K562 (cell line): ENCODE measurements at regions not wholly inside any gene's neighbourhood (a gene's known extent, or its start where the extent isn't known, plus 50 kb on each side); places are given as distances from the start of the nearest gene placed in this dataset.
A peak's percentile ranks its signal among the peaks of the same experiment; 100 is the strongest.

ENCODE experiments used
- ATAC-seq: fragments of 200-7000 bp; cut with Tn5 transposase; 3 replicates; pipeline ENCODE4 v1.9.1; 2020; ENCODE audit warnings: moderate library complexity
- BruUV-seq: library from RNA; stranded (reverse); fragments of 400-500 nt; replicated peaks from 2 replicates; lab custom pipeline; 2021; lab: Mats Ljungman, UMichigan
- CTCF ChIA-PET: fragments of 300-600 bp; formaldehyde crosslinking; extraction: SDS; loops from one replicate; lab custom pipeline; 2021; ENCODE audit warnings: low intra/inter-chr PET ratio; lab: Yijun Ruan, JAX
- POLR2A ChIA-PET: fragments of 300-600, 350-650 bp; sonication (Branson Sonifier 250); formaldehyde crosslinking; extraction: SDS; loops from one replicate; lab custom pipeline; 2021; ENCODE audit warnings: antibody characterized with exemption, inconsistent platforms; lab: Yijun Ruan, JAX
- DNase-seq, 4 experiments: peaks; one replicate each; pipeline versions ENCODE4 v3.0.0 to v3.0.0-alpha.2; 2011 to 2018; ENCODE audit warnings: low spot score in 3 of 4, mixed read lengths in 3 of 4; ENCODE audit errors: extremely low read depth in 1 of 4
- FAIRE-seq: peaks from 2 replicates; lab custom pipeline; 2011; peaks lifted over from hg19 to GRCh38; lab: Jason Lieb, UNC
- H2AFZ ChIP-seq: 2 replicates; pipeline ENCODE4 v1.6.0; 2011; ENCODE audit warnings: low read depth, low read length, control low read depth, inconsistent platforms
- H3K27ac ChIP-seq: fragments of 200-600 bp; 3 replicates; pipeline ENCODE4 v1.8.0; 2011; ENCODE audit warnings: low read depth, mild to moderate bottlenecking, control low read depth, inconsistent platforms, low read length, moderate library complexity, mixed read lengths; ENCODE audit errors: extremely low read depth
- H3K27me3 ChIP-seq, 2 experiments: fragments of 300-600 bp in 1 of 2; 2 replicates in 1 of 2; 3 replicates in 1 of 2; pipeline versions ENCODE4 v1.6.0 to v1.8.0; 2011; ENCODE audit warnings: inconsistent platforms in 2 of 2, low read length in 2 of 2, mild to moderate bottlenecking in 1 of 2, mixed read lengths in 1 of 2, moderate library complexity in 1 of 2; ENCODE audit not compliant: control insufficient read depth in 2 of 2, insufficient read depth in 2 of 2
- H3K36me3 ChIP-seq: fragments of 300-600 bp; 3 replicates; pipeline ENCODE4 v1.8.0; 2011; ENCODE audit warnings: mild to moderate bottlenecking, low read length, inconsistent platforms; ENCODE audit not compliant: control insufficient read depth, insufficient read depth
- H3K4me1 ChIP-seq, 2 experiments: fragments of 200-600 bp in 1 of 2; replicated peaks in 1 of 2; 2 replicates in 1 of 2; 3 replicates in 1 of 2; pipeline versions ENCODE4 v1.5.1 to v1.8.0; 2011; ENCODE audit warnings: inconsistent platforms in 2 of 2, low read length in 2 of 2, mild to moderate bottlenecking in 1 of 2, mixed read lengths in 1 of 2, moderate library complexity in 1 of 2; ENCODE audit not compliant: control insufficient read depth in 2 of 2, insufficient read depth in 2 of 2
- H3K4me2 ChIP-seq: 2 replicates; pipeline ENCODE4 v1.6.1; 2011; ENCODE audit warnings: low read length, control low read depth, inconsistent platforms, mixed read lengths; ENCODE audit not compliant: insufficient read depth
- H3K4me3 ChIP-seq: fragments of 200-600 bp; sonication (generic), shearing (Covaris generic); 2 replicates; pipeline ENCODE4 v1.5.1; 2016; ENCODE audit warnings: control low read depth, inconsistent platforms
- H3K79me2 ChIP-seq: fragments of 200-600 bp; 3 replicates; pipeline ENCODE4 v1.8.0; 2011; ENCODE audit warnings: low read length, inconsistent platforms; ENCODE audit not compliant: control insufficient read depth, insufficient read depth
- H3K9ac ChIP-seq, 2 experiments: 2 replicates each; pipeline versions ENCODE4 v1.6.0 to v1.6.1; 2011; ENCODE audit warnings: low read depth in 2 of 2, low read length in 2 of 2, control low read depth in 1 of 2, inconsistent platforms in 1 of 2, mild to moderate bottlenecking in 1 of 2, mixed read lengths in 1 of 2; ENCODE audit not compliant: insufficient read depth in 1 of 2
- H3K9me1 ChIP-seq: one replicate; pipeline ENCODE4 v1.6.0; 2011; ENCODE audit warnings: inconsistent platforms, mild to moderate bottlenecking, low read length, moderate library complexity; ENCODE audit not compliant: control insufficient read depth, insufficient read depth
- H3K9me3 ChIP-seq: replicated peaks from 2 replicates; pipeline ENCODE4 v1.5.1; 2011; ENCODE audit warnings: low read depth, low read length, inconsistent platforms; ENCODE audit not compliant: control insufficient read depth, insufficient read depth
- H4K20me1 ChIP-seq: replicated peaks from 2 replicates; pipeline ENCODE4 v1.6.1; 2011; ENCODE audit warnings: low read length, inconsistent platforms, mixed read lengths; ENCODE audit not compliant: control insufficient read depth, insufficient read depth
- BCL6 ChIP-seq: fragments of 250-450 bp; sonication (Bioruptor Pico); IDR thresholded peaks from 2 replicates; pipeline ENCODE4 v1.4.0; 2020
- CBX5 ChIP-seq: IDR thresholded peaks from 2 replicates; pipeline ENCODE4 v1.6.1; 2014; ENCODE audit warnings: low read depth, borderline replicate concordance
- CC2D1A ChIP-seq: fragments of 450-650 bp; IDR thresholded peaks from 2 replicates; pipeline ENCODE4 v1.6.1; 2017; ENCODE audit warnings: mild to moderate bottlenecking
- CSDE1 ChIP-seq, 2 experiments: fragments of 450-650 bp; IDR thresholded peaks; 2 replicates each; pipeline ENCODE4 v1.6.1; 2016; ENCODE audit warnings: mild to moderate bottlenecking in 1 of 2
- FOXP4 ChIP-seq: sonication (generic); formaldehyde crosslinking; IDR thresholded peaks from 2 replicates; pipeline ENCODE4 v1.8.0; 2022; ENCODE audit warnings: mild to moderate bottlenecking, missing genetic modification reagents, borderline replicate concordance
- KHSRP ChIP-seq: fragments of 450-650 bp; IDR thresholded peaks from 2 replicates; pipeline ENCODE4 v1.6.1; 2017
- MCM2 ChIP-seq: fragments of 450-650 bp; IDR thresholded peaks from 2 replicates; pipeline ENCODE4 v1.6.1; 2017; ENCODE audit warnings: low read depth, mild to moderate bottlenecking
- RBM17 ChIP-seq: fragments of 200-400 bp; formaldehyde crosslinking; IDR thresholded peaks from 2 replicates; pipeline ENCODE4 v1.6.1; 2017; ENCODE audit warnings: low read depth, mild to moderate bottlenecking, low read length, borderline replicate concordance
- ZNF12 ChIP-seq: sonication (generic); formaldehyde crosslinking; IDR thresholded peaks from 2 replicates; pipeline ENCODE4 v1.4.0; 2020; ENCODE audit warnings: mild to moderate bottlenecking, missing genetic modification reagents
- ZNF79 ChIP-seq: fragments of 250-450 bp; sonication (Bioruptor Pico); IDR thresholded peaks from 2 replicates; pipeline ENCODE4 v1.4.0; 2020; ENCODE audit warnings: low read depth, mild to moderate bottlenecking, moderate library complexity
- WGBS: fragments of 100-300 bp; shearing (Covaris generic); methylation state at CpG from one replicate; pipeline ENCODE4 v1.1.6; 2016; ENCODE audit warnings: low coverage, mixed read lengths; ENCODE audit not compliant: insufficient coverage; ENCODE audit errors: missing lambda C conversion rate; 5-methylcytosine and 5-hydroxymethylcytosine counted together
- in situ Hi-C: fragments of 300-500 bp; cut with MboI; formaldehyde crosslinking; loops from 4 replicates; pipeline ENCODE4 v1.15.0; 2018; ENCODE audit warnings: inconsistent platforms, mixed read lengths
- intact Hi-C: fragments of 100-400 bp; cut with micrococcal nuclease; formaldehyde crosslinking; loops from 2 replicates; pipeline ENCODE4 v1.14.2; 2022

- Histone ChIP-seq H3K4me1 (no peaks in the 10 kb centered on the region), H3K4me2 (no peak overlapping the region), H3K27me3 (no peaks in the 10 kb centered on the region), H3K9ac (no peak overlapping the region), H3K9me1 (no peaks in the 10 kb centered on the region), H2AFZ (no peak overlapping the region), H3K36me3 (no peaks in the 10 kb centered on the region), H3K27ac (no peak overlapping the region), H3K4me3 (no peak overlapping the region), H3K9me3 (no peaks in the 10 kb centered on the region), H4K20me1 (no peaks in the 10 kb centered on the region), H3K79me2 (no peaks in the 10 kb centered on the region)
- in situ Hi-C loops = no loop called here
- WGBS = 13% methylated on average over 1 of the region's 1 CpG
- TF ChIP-seq RBM17 = no peak
- no peak for TF ChIP-seq CSDE1 (IDR thresholded peaks at IDR 0.05)
- no peak for TF ChIP-seq BCL6 (CRISPR knock-in tag)
- no peak for TF ChIP-seq CC2D1A
- TF ChIP-seq MCM2 = no peak
- no peak for TF ChIP-seq CBX5
- no peak for TF ChIP-seq KHSRP
- no peak for TF ChIP-seq ZNF12 (CRISPR knock-in tag)
- no peak for TF ChIP-seq ZNF79
- no peak for TF ChIP-seq FOXP4 (CRISPR knock-in tag)
- ATAC-seq (no peak), DNase-seq (no peak), FAIRE-seq (peak; percentile 54)
- CTCF ChIA-PET = no interaction called here
- intact Hi-C loops = no loop called here
- BruUV-seq = no TSS peak
- POLR2A ChIA-PET = no interaction called here
Measured at GRCh38 chr6:144641286-144641685, 356.2 kb downstream of the UTRN start.
